CD4-positive, alpha-beta T cell (primary cell): ENCODE measurements at regions not wholly inside any gene's neighbourhood (a gene's known extent, or its start where the extent isn't known, plus 50 kb on each side); places are given as distances from the start of the nearest gene placed in this dataset.

ENCODE experiments used
- ATAC-seq: fragments of 200-7000 bp; cut with Tn5 transposase; one replicate; pipeline ENCODE4 v1.10.0; 2022; ENCODE audit warnings: mild to moderate bottlenecking; ENCODE audit not compliant: poor library complexity
- CTCF ChIA-PET: fragments of 350-600 bp; sonication (Branson Sonifier 250); formaldehyde crosslinking; loops from one replicate; lab custom pipeline; 2021; ENCODE audit warnings: antibody characterized with exemption, inconsistent platforms; lab: Charles Lee
- POLR2A ChIA-PET: fragments of 350-600 bp; sonication (Branson Sonifier 250); formaldehyde crosslinking; loops from one replicate; lab custom pipeline; 2021; ENCODE audit warnings: antibody characterized with exemption, inconsistent platforms; lab: Charles Lee
- DNase-seq, 14 experiments: peaks; one replicate each; pipeline ENCODE4 v3.0.0-alpha.2; 2013 to 2020; ENCODE audit warnings: mixed read lengths in 2 of 14
- H3K27ac ChIP-seq, 2 donors: one replicate each; pipeline versions ENCODE4 v1.5.1 to v1.7.0; 2013; ENCODE audit warnings: low read length in 2 of 2, low read depth in 1 of 2, mild to moderate bottlenecking in 1 of 2
- H3K27me3 ChIP-seq, 2 experiments: 1 replicate in 1 of 2; 2 replicates in 1 of 2; pipeline versions ENCODE4 v1.6.1 to v1.7.0; 2013; ENCODE audit warnings: low read length in 2 of 2, control low read depth in 1 of 2, mild to moderate bottlenecking in 1 of 2, moderate library complexity in 1 of 2; ENCODE audit not compliant: insufficient read depth in 2 of 2, control insufficient read depth in 1 of 2
- H3K36me3 ChIP-seq: one replicate; pipeline ENCODE4 v1.6.1; 2013; ENCODE audit warnings: low read length, control low read depth; ENCODE audit not compliant: insufficient read depth
- H3K4me1 ChIP-seq: one replicate; pipeline ENCODE4 v1.6.1; 2013; ENCODE audit warnings: low read length, control low read depth; ENCODE audit not compliant: insufficient read depth
- H3K4me3 ChIP-seq: one replicate; pipeline ENCODE4 v1.5.1; 2013; ENCODE audit warnings: mild to moderate bottlenecking, low read length, moderate library complexity
- H3K9me3 ChIP-seq, 2 experiments: 1 replicate in 1 of 2; 2 replicates in 1 of 2; pipeline versions ENCODE4 v1.6.1 to v1.7.0; 2013; ENCODE audit warnings: low read length in 2 of 2, mild to moderate bottlenecking in 2 of 2, control low read depth in 1 of 2, moderate library complexity in 1 of 2; ENCODE audit not compliant: control insufficient read depth in 1 of 2, insufficient read depth in 1 of 2
- H3K27ac Mint-ChIP-seq: one replicate; pipeline ENCODE4 v1.8.0; 2020; ENCODE audit warnings: mixed read lengths
- H3K27me3 Mint-ChIP-seq: one replicate; pipeline ENCODE4 v1.8.0; 2021; ENCODE audit warnings: mixed read lengths
- H3K36me3 Mint-ChIP-seq: one replicate; pipeline ENCODE4 v1.8.0; 2021; ENCODE audit warnings: low read depth, mixed read lengths
- H3K4me1 Mint-ChIP-seq: one replicate; pipeline ENCODE4 v1.8.0; 2021; ENCODE audit warnings: low read depth, mixed read lengths
- H3K4me3 Mint-ChIP-seq: one replicate; pipeline ENCODE4 v1.8.0; 2020; ENCODE audit warnings: mild to moderate bottlenecking, mixed read lengths
- H3K9me3 Mint-ChIP-seq: one replicate; pipeline ENCODE4 v1.8.0; 2020; ENCODE audit warnings: mixed read lengths
- intact Hi-C, 2 experiments: fragments of 100-400 bp; cut with DNase I in 1 of 2; cut with micrococcal nuclease in 1 of 2; formaldehyde crosslinking; loops; one replicate each; pipeline versions ENCODE4 v1.15.1 to v1.9.0; 2023 to 2025; cut with DNase I, micrococcal nuclease
- TF ChIP-seq, protein P1 (sequence below): fragments of 200-600 bp; IDR thresholded peaks from one replicate; pipeline ENCODE4 v1.8.0; 2022; ENCODE audit warnings: antibody characterized with exemption, mild to moderate bottlenecking

DNA sequence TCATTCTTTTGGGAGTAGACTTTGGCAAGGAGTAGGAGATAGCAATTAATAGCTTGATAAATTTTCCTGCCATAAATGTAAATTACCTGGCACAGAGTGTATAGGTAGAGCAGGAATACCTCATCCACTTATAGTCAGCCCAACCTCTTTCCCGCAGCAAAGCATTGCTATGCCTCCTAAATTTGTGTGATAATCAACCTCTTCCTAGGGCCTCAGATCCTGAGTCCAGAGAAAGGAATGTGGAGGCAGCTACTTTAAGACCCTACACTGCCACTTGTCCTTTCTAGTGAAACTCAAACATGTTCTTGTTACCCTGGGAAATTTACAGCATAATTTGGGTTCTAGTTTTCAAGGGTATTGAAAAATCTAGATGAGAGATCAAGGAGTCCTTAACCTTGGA, 919.0 kb downstream of the RAPGEF2 start:
- H3K4me3 Mint-ChIP-seq: no peak overlapping the region
- Histone ChIP-seq H3K9me3 (peaks cover 0 to 16% of the 10 kb centered on the region in 2 experiments), H3K36me3 (no peaks in the 10 kb centered on the region), H3K4me3 (no peak overlapping the region), H3K4me1 (no peaks in the 10 kb centered on the region), H3K27ac (no peak overlapping the region), H3K27me3 (no peaks in the 10 kb centered on the region)
- H3K4me1 Mint-ChIP-seq: no peaks in the 10 kb centered on the region
- TF ChIP-seq, protein P1, sequence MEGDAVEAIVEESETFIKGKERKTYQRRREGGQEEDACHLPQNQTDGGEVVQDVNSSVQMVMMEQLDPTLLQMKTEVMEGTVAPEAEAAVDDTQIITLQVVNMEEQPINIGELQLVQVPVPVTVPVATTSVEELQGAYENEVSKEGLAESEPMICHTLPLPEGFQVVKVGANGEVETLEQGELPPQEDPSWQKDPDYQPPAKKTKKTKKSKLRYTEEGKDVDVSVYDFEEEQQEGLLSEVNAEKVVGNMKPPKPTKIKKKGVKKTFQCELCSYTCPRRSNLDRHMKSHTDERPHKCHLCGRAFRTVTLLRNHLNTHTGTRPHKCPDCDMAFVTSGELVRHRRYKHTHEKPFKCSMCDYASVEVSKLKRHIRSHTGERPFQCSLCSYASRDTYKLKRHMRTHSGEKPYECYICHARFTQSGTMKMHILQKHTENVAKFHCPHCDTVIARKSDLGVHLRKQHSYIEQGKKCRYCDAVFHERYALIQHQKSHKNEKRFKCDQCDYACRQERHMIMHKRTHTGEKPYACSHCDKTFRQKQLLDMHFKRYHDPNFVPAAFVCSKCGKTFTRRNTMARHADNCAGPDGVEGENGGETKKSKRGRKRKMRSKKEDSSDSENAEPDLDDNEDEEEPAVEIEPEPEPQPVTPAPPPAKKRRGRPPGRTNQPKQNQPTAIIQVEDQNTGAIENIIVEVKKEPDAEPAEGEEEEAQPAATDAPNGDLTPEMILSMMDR: no peak
- intact Hi-C loops: no loop called here
- ChIA-PET CTCF (no interaction called here), POLR2A (no interaction called here)
- no peak overlapping the region for H3K27ac Mint-ChIP-seq
- ATAC-seq (no peak), DNase-seq (no peak)
- H3K27me3 Mint-ChIP-seq: no peaks in the 10 kb centered on the region
- peaks cover 17% of the 10 kb centered on the region for H3K9me3 Mint-ChIP-seq
- no peaks in the 10 kb centered on the region for H3K36me3 Mint-ChIP-seq

DNA sequence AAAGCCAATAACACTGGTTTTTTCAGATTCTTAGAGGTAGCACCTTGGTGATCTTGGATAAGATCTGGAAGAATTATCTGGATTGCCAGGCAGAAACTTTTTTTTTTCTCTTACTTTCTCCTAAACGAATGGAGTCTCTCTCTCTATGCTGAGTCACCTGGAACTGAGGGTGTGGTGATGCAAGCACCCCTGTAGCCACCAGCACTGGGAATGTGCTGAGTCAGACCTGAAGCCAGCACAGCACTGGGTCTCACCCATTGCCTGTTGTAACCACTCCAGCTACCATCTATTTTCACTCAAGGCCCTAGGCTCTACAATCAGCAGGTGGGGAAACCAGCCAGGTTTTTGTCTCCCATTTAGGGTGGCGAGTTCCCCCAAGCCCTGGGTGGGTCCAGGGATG, 923.8 kb downstream of the RAPGEF2 start:
- Mint-ChIP-seq H3K4me3 (no peak overlapping the region), H3K36me3 (no peaks in the 10 kb centered on the region), H3K27ac (no peak overlapping the region), H3K4me1 (no peaks in the 10 kb centered on the region), H3K9me3 (peaks cover 7% of the 10 kb centered on the region), H3K27me3 (no peaks in the 10 kb centered on the region)
- H3K36me3 ChIP-seq: no peaks in the 10 kb centered on the region
- ATAC-seq: no peak
- TF ChIP-seq, protein P1: no peak
- no peaks in the 10 kb centered on the region for H3K27me3 ChIP-seq
- no peak overlapping the region for H3K4me3 ChIP-seq
- peaks cover 0 to 10% of the 10 kb centered on the region in 2 experiments for H3K9me3 ChIP-seq
- CTCF ChIA-PET: no interaction called here
- no peaks in the 10 kb centered on the region for H3K4me1 ChIP-seq
- no peak for DNase-seq
- intact Hi-C loops: no loop called here
- POLR2A ChIA-PET: no interaction called here
- H3K27ac ChIP-seq: no peak overlapping the region

DNA sequence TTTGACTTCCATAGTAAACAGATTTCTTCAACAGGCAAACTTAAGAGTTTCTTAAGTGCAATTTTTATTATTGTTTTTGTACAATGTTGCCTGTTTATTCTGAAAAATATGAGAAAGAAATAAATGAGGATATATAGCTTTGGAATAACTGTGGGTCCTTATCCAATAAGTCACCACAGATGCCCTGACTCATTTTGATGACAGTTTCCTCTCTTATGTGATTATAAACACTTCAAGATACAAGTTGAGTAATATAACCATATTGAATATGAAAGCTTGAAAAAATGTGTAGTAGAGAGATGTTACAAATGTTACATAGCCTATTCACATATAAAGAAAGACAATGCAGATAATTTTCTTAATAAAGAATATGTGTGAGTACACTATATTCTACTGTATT, 931.6 kb downstream of the RAPGEF2 start:
- ATAC-seq (no peak), DNase-seq (no peak)
- H3K27me3 ChIP-seq: no peaks in the 10 kb centered on the region
- H3K4me3 Mint-ChIP-seq: no peak overlapping the region
- H3K4me1 Mint-ChIP-seq: no peaks in the 10 kb centered on the region
- no peaks in the 10 kb centered on the region for H3K36me3 Mint-ChIP-seq
- no peaks in the 10 kb centered on the region for H3K4me1 ChIP-seq
- no peak overlapping the region for H3K4me3 ChIP-seq
- TF ChIP-seq, protein P1: no peak
- intact Hi-C loops: no loop called here
- no peak overlapping the region for H3K27ac Mint-ChIP-seq
- no peaks in the 10 kb centered on the region for H3K27me3 Mint-ChIP-seq
- peaks cover 7% of the 10 kb centered on the region for H3K9me3 Mint-ChIP-seq
- H3K27ac ChIP-seq: no peak overlapping the region
- H3K36me3 ChIP-seq: no peaks in the 10 kb centered on the region
- ChIA-PET POLR2A (no interaction called here), CTCF (no interaction called here)
- peaks cover 0 to 3% of the 10 kb centered on the region in 2 experiments for H3K9me3 ChIP-seq
